Fibroblast of lung (primary cell): ENCODE measurements at regions not wholly inside any gene's neighbourhood (a gene's known extent, or its start where the extent isn't known, plus 50 kb on each side); places are given as distances from the start of the nearest gene placed in this dataset.

Source experiments
- CTCF ChIP-seq, 2 donors: IDR thresholded peaks in 1 of 2; conservative IDR thresholded peaks in 1 of 2; 1 replicate in 1 of 2; 2 replicates in 1 of 2; pipeline ENCODE4 v1.5.1; 2011 to 2012; ENCODE audit warnings: low read length in 2 of 2, control low read depth in 1 of 2, inconsistent platforms in 1 of 2, low read depth in 1 of 2, mild to moderate bottlenecking in 1 of 2
- EZH2 ChIP-seq: IDR thresholded peaks from 2 replicates; pipeline ENCODE4 v1.5.1; 2012; ENCODE audit warnings: low read length, control low read depth, mild to moderate bottlenecking; ENCODE audit errors: missing control alignments

GRCh38 chr5:61878471-61878870 lies 427.5 kb upstream of the KIF2A start:
- TF ChIP-seq CTCF (conservative IDR thresholded peaks at IDR 0.05 in 1 of 2, IDR thresholded peaks at IDR 0.05 in 1 of 2; ENCODE audit: low read depth in 1 of 2, low read length in 2 of 2) (no peak), EZH2 (no peak)
